ENCODE measurements at regions not wholly inside any gene's neighbourhood (a gene's known extent, or its start where the extent isn't known, plus 50 kb on each side); places are given as distances from the start of the nearest gene placed in this dataset.

DNA sequence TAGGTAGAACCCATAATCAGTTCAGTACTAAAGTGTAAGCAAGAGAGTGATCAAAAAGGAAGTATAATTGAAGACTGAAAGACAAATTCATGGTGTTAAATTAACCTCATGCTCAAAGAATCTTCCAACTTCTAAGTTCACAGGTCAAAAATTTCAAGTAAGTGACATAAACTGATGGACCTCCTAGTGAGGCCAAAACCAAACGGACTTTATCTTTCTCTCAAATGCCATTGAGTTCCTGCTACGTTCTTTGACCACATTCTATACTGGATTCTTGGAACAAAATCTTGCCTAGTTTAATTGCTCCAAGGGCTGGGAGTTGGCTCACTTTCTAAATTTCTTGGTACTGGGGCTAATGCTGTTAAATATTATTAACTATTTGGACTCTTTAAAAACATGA is 794.9 kb downstream of the TLE4 start:
- DNase-seq (ENCODE audit: insufficient read length, low spot score) (no peak), FAIRE-seq (no peak)

DNA sequence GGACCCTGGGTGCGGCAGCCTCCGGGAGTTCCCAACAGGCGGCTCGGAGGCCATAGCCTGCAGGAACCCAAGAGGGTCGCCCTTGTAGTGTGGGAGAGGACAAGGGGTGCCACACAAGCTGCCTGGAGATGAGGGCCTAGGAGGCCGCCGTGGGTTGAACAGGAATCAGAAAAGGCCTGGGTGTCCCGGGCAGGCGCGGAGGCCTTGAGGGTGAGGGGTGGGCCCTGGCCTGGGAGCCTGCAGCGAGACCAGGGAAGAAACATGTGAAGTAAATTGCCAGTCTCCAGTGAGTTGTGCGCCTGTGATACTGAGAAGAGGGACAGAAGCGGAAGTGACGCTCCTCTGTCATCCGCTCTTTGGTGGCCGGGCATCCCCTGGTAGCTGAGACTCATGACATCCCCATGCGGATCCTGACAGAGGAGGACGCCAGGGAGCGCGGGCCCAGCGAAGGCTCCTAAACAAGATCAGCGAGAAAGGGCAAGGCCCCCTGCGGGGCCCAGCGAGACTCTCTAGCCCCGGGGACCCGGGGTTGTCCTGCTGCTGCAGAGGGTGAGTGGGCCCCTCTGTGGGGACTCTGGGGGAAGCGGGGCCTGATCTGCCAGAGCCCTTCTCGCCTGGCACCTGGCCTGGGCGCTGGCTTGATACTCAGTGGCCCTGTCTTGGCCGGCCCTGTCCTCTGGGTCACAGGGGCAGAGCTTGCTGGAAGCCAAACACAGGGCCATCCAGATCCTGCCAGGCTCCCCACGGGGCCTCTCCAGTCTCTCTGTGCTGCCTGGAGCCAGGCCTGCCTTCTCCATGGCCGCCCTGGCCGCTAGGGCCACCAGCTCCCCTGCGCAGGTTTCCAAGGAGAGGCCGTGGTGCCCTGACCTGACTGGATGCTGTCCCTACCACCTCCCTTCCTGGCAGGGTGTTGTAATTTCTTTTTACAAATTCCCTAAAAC is 788.4 kb downstream of the TLE4 start:
- no peak for DNase-seq (ENCODE audit: insufficient read length, low spot score)
- FAIRE-seq = no peak

DNA sequence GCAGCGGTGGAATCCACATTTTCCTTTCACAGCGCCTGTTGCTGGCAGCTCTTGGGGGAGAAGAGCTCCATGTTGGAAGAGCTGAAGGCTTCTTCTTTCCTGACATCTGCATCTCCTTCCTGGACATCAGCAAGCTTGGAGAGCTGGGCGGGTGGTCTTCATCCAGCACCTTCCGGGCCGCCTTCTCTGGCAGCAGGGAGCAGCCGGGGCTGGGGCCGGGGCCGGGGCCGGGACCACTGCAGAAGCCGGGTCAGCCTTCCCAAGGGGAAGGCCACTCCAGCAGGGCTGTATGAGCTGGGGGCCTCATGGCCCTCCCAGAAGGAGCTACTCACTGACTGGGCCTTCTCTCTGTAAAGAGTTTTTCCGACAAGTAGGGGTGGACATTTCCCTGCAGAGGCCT is 787.5 kb downstream of the TLE4 start:
- no peak for FAIRE-seq
- DNase-seq (ENCODE audit: insufficient read length, low spot score) = no peak

GRCh38 chr9:80352967-80353366 is 781.2 kb downstream of the TLE4 start:
- FAIRE-seq = no peak

GRCh38 chr9:80351612-80352011 is 779.8 kb downstream of the TLE4 start:
- FAIRE-seq (no peak), DNase-seq (ENCODE audit: insufficient read length, low spot score) (no peak)

More at GRCh38 chr9:80352967-80353366, 781.2 kb downstream of the TLE4 start:
- DNase-seq (ENCODE audit: insufficient read length, low spot score) = no peak

DNA sequence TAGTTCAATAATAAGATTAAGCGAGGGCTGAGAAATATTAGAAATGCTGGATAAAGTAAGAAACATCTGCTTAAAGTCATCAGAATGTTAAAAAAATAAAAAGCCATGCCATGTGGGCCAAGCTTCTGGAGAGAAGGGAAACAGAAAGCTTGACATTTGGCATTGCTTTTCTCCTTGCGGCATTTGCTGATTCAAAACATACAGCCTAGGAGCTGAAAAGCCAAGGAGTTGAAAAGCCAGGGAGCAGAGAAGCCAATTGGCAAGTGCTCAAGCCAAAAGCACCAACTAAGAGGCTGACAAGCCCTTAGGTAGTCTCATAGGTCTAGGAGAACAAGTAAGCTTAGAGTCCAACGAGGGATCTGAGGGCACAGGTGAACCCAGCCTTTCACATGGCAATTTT is 754.3 kb downstream of the TLE4 start:
- FAIRE-seq (no peak), DNase-seq (ENCODE audit: insufficient read length, low spot score) (no peak)

DNA sequence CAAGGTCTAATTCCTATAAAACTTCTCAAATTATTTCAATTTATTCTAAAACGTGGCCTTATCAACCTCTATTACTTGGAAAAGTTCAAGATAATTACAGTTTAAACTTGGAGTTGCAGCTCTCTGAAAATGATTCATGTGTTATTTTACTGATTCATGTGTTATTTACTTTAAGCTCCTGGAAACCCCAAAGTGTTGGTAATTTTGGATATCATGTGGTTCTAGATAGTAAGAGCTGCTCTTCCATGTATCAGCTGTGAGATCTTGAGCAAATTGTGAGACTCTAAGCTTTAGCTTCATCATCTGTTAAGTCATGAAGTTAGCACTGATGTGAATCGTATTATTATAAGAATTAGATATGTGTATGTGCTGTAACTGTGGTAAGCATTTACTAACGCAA is 749.2 kb downstream of the TLE4 start:
- DNase-seq (ENCODE audit: insufficient read length, low spot score) (no peak), FAIRE-seq (no peak)

DNA sequence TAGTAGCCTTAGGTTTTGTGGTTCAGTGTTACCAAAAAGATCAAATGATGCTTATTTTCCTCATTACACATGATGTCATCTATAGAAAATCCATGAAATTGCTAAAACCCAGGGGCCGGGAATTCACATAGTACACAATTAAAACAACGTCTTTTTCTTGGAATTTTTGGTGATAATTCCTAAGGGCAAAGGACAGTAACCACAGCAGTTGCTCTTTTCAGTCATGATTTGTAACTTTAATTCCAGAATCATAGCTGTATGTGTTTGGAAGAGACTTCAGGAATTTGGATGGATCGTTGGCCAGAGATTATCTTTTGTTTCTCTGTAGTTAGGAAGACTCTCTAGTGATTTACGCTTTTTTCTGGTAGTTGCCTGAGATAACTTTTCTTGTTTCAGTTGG is 748.7 kb downstream of the TLE4 start:
- no peak for FAIRE-seq

DNA sequence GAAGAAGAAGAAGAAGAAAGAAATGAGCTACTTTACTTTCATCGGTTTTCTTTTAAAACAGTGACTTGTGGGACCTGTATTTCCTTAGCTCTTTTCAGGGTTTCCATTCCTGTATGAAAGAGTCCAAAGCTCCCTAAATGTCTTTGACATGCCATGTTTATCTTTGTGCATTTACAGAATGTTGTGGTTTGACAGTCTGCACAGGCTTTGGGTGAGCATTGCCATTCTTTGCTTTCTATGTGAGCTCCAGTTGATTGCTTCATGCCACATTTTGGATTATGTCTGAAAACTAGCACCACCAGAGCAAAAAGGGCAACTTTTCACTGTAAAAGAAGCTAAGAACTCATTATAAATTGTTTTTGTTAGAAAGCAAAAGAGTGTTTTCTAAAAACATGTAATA is 733.4 kb downstream of the TLE4 start:
- DNase-seq (ENCODE audit: insufficient read length, low spot score) = no peak
- no peak for FAIRE-seq

More for the DNA sequence above, 748.7 kb downstream of the TLE4 start:
- DNase-seq (ENCODE audit: insufficient read length, low spot score) = no peak

DNA sequence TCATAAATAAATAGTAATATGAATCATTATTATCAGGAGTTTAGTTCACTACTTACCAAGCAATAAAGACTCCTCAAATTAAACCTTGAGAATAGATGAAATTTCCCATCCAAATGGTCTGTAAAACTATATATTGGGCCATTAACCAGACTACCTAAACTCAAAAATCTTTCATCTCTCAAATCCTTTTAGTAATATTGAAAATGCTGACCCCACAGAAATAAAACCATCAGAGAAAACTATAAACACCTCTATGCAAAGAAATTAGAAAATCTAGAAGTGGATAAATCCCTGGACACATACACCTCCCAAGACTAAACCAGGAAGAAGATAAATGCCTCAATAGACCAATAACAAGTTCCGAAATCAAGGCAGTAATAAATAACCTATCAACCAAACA is 723.2 kb downstream of the TLE4 start:
- FAIRE-seq = no peak
- DNase-seq (ENCODE audit: insufficient read length, low spot score) = no peak

GRCh38 chr9:80294318-80294717 is 722.6 kb downstream of the TLE4 start:
- DNase-seq (ENCODE audit: insufficient read length, low spot score) (no peak), FAIRE-seq (no peak)

- DNase-seq (ENCODE audit: insufficient read length, low spot score) = no peak
- FAIRE-seq = no peak
These were observed 720.5 kb downstream of the TLE4 start for GRCh38 chr9:80292231-80292630.

DNA sequence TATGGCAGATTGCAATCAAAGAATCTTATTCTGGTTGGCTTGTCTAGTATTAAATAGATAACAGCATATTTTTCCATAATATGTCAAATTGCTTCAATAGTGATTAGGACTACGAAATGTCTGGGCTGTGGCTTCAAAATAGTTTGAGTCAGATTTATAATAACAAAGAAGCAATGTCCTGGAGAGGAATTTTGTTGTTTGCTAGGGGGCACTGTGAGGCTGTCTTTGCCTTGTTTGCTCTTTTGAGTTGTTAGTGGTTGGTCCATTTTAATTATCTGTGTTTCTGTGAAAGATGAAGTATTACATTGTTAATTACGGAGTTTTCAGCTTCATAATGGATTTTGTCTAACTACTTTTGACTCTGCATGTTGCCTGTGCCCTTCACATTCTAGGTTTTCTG is 713.6 kb downstream of the TLE4 start:
- FAIRE-seq = no peak

GRCh38 chr9:80282766-80283165 is 711.0 kb downstream of the TLE4 start:
- DNase-seq (ENCODE audit: insufficient read length, low spot score) (no peak), FAIRE-seq (no peak)

More for the DNA sequence above, 713.6 kb downstream of the TLE4 start:
- no peak for DNase-seq (ENCODE audit: insufficient read length, low spot score)

DNA sequence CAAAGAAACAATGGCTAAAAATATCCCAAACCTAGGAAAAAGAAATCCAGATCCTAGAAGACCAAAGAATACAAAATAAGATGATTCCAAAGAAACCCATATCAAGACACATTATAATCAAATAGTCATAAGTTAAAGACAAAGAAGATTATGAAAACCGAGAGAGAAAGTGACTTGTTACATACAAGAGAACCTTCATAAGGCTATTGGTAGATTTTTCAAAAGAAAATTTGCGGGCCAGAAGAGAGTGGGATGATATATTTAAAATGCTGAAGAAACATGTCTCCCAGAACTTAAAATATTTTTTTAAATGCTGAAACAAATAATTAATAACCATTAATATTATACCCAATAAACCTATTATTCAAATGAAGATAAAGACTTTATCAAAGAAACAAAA is 687.3 kb downstream of the TLE4 start:
- DNase-seq (ENCODE audit: insufficient read length, low spot score) (no peak), FAIRE-seq (no peak)

DNA sequence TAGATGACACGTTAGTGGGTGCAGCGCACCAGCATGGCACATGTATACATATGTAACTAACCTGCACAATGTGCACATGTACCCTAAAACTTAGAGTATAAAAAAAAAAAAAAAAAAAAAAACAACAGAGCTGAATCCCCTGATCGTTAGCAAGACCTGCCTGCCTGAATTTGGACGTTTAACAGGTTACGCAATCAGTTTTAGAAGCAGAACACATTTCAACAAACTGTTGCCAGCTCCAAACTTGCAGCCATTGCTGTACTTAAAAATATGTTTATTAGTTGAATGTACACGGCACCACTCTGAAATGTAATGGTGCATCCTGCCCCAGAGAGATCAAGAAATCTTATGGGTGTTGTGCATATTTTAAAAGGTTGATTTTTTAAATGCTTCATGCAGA is 680.0 kb downstream of the TLE4 start:
- DNase-seq (ENCODE audit: insufficient read length, low spot score) (no peak), FAIRE-seq (no peak)

GRCh38 chr9:80242022-80242421 is 670.3 kb downstream of the TLE4 start:
- DNase-seq (ENCODE audit: insufficient read length, low spot score) = no peak

GRCh38 chr9:80235752-80236151 is 664.0 kb downstream of the TLE4 start:
- FAIRE-seq (no peak), DNase-seq (ENCODE audit: insufficient read length, low spot score) (no peak)

More at GRCh38 chr9:80242022-80242421, 670.3 kb downstream of the TLE4 start:
- FAIRE-seq = no peak

DNA sequence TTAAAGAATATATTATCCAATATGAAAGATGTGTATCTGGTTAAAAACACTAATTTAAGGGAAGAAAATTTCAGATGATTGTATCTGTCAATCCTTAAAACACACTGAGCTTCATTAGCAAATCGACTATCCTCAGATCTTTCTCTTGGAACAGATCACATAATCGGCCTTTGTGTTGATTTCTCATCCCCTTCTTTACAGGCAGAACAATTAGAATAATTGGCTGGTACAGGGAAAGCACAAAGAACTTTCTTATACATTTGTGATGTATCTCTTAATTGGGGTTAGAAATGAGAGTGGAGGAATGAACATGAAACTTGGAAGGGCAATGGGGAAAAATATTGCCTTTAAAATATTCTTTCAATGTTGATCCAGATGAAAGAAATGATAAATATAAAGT is 662.1 kb downstream of the TLE4 start:
- DNase-seq (ENCODE audit: insufficient read length, low spot score) (no peak), FAIRE-seq (no peak)

DNA sequence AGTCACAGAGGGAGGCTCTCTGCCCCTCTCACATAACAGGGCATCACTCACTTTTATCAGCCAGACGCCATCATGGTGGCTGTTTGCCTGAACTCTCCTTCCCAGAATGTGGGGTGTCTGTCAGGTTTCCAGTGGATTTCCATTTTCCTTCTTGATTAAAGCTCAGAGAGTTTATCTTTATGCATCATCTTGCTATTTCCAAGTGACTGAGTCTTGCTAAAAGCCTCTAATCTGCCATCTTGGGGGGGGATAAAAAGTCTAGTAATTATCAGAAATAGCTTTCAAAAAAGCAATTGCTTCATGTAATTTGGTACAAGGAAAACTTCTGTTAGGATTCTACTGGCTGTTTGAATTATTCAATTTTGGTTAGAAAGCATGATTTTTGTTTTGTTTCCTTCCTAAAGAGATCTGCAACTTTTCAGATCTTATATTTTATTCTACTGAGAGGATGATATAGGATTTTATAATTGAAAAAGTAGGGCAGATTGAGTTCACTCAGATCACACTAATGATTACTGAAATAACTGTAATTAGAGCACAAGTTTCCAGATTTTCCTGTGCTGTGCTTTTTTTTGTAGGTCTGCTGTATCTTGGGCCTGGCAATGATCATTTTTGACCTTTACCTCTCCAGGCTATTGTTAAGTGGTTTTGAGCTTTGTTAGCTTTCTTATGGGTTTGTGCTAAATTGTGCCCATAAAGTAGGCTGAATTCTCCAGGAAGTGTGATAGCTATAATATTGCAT is 661.5 kb downstream of the TLE4 start:
- FAIRE-seq (no peak), DNase-seq (ENCODE audit: insufficient read length, low spot score) (no peak)

- DNase-seq (ENCODE audit: insufficient read length, low spot score) = no peak
- FAIRE-seq = no peak
These were observed 659.8 kb downstream of the TLE4 start for GRCh38 chr9:80231318-80232236.
